Common myeloid progenitor, CD34-positive (primary cell): ENCODE measurements at regions not wholly inside any gene's neighbourhood (a gene's known extent, or its start where the extent isn't known, plus 50 kb on each side); places are given as distances from the start of the nearest gene placed in this dataset.

ENCODE experiments used
- CTCF ChIA-PET: fragments of 350-600 bp; sonication (Branson Sonifier 250); formaldehyde crosslinking; loops from one replicate; lab custom pipeline; 2021; ENCODE audit warnings: antibody characterized with exemption; lab: Charles Lee
- POLR2A ChIA-PET: fragments of 350-600 bp; sonication (Branson Sonifier 250); formaldehyde crosslinking; loops from one replicate; lab custom pipeline; 2021; ENCODE audit warnings: antibody characterized with exemption; lab: Charles Lee
- DNase-seq, 3 donors: peaks; one replicate each; pipeline versions ENCODE4 v3.0.0 to v3.0.0-alpha.2; 2013
- H3K27ac ChIP-seq, 2 experiments: 1 replicate in 1 of 2; 2 replicates in 1 of 2; pipeline ENCODE4 v1.7.0; 2013; ENCODE audit warnings: inconsistent platforms in 2 of 2, low read length in 2 of 2, mild to moderate bottlenecking in 2 of 2, low read depth in 1 of 2, moderate library complexity in 1 of 2; ENCODE audit not compliant: severe bottlenecking in 2 of 2, insufficient read depth in 1 of 2, poor library complexity in 1 of 2
- H3K27me3 ChIP-seq, 5 experiments: replicated peaks in 2 of 5; 1 replicate in 3 of 5; 2 replicates in 2 of 5; pipeline versions ENCODE4 v1.6.1 to v1.7.0; 2013; ENCODE audit warnings: low read length in 4 of 5, mild to moderate bottlenecking in 2 of 5, moderate library complexity in 2 of 5, inconsistent platforms in 1 of 5; ENCODE audit not compliant: insufficient read depth in 5 of 5, control insufficient read depth in 4 of 5
- H3K36me3 ChIP-seq, 4 experiments: 1 replicate in 2 of 4; 2 replicates in 2 of 4; pipeline versions ENCODE4 v1.6.1 to v1.7.0; 2013; ENCODE audit warnings: low read length in 3 of 4, control low read depth in 1 of 4, mild to moderate bottlenecking in 1 of 4; ENCODE audit not compliant: control insufficient read depth in 4 of 4, insufficient read depth in 4 of 4
- H3K4me1 ChIP-seq, 4 experiments: 1 replicate in 3 of 4; 2 replicates in 1 of 4; pipeline versions ENCODE4 v1.6.1 to v1.7.1; 2013; ENCODE audit warnings: low read length in 3 of 4, mild to moderate bottlenecking in 3 of 4, control low read depth in 1 of 4, inconsistent platforms in 1 of 4, moderate library complexity in 1 of 4; ENCODE audit not compliant: control insufficient read depth in 4 of 4, insufficient read depth in 4 of 4; ENCODE audit errors: control extremely low read depth in 1 of 4
- H3K4me3 ChIP-seq, 7 experiments: 1 replicate in 4 of 7; 2 replicates in 3 of 7; pipeline versions ENCODE4 v1.5.1 to v1.7.0; 2013; ENCODE audit warnings: mild to moderate bottlenecking in 7 of 7, low read length in 6 of 7, moderate library complexity in 6 of 7, inconsistent platforms in 2 of 7, low read depth in 2 of 7, control low read depth in 1 of 7; ENCODE audit not compliant: insufficient read depth in 4 of 7, control insufficient read depth in 1 of 7; ENCODE audit errors: extremely low read depth in 1 of 7
- H3K9me3 ChIP-seq, 5 experiments: 1 replicate in 4 of 5; 2 replicates in 1 of 5; pipeline versions ENCODE4 v1.6.1 to v1.7.1; 2013; ENCODE audit warnings: low read length in 4 of 5, mild to moderate bottlenecking in 2 of 5, inconsistent platforms in 1 of 5, low read depth in 1 of 5, moderate library complexity in 1 of 5; ENCODE audit not compliant: control insufficient read depth in 4 of 5, insufficient read depth in 2 of 5; ENCODE audit errors: control extremely low read depth in 1 of 5
- WGBS: methylation state at CpG from one replicate; pipeline ENCODE4 v1.1.5; 2013; ENCODE audit not compliant: insufficient coverage; 5-methylcytosine and 5-hydroxymethylcytosine counted together

DNA sequence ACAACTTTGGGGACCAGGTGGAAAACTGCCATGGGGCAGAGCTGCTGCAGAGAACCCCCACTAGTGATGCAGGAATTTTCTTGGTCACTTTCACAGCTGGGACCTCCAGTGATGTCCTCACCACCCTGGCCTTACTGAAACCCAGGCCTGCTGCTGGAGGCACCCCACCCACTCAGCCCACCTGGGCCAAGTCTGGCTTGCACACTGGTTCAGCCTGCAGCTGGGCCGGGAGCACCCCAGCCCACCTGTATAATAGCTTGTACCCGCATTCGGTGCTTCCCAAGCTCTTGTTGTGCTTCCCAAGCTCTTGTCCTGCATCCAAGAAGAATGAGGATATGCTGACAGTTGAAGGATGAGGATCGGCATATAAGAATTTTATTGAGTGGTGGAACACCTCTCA lies 86.4 kb upstream of the ZMAT1 start:
- WGBS, result 100% methylated on average over 1 of the region's 4 CpGs
- Histone ChIP-seq H3K36me3 (no peaks in the 10 kb centered on the region), H3K4me3 (no peak overlapping the region), H3K4me1 (no peaks in the 10 kb centered on the region), H3K27ac (no peak overlapping the region), H3K9me3 (peaks cover 0 to 6% (median 4%) of the 10 kb centered on the region in 5 experiments), H3K27me3 (no peaks in the 10 kb centered on the region)
- ChIA-PET POLR2A (interaction anchor here (0.5 kb wide), 1 partner anchor 46 kb away, joined by 3 read pairs; no protein-coding TSS in a partner anchor), CTCF (no interaction called here)
- DNase-seq, result no peak

DNA sequence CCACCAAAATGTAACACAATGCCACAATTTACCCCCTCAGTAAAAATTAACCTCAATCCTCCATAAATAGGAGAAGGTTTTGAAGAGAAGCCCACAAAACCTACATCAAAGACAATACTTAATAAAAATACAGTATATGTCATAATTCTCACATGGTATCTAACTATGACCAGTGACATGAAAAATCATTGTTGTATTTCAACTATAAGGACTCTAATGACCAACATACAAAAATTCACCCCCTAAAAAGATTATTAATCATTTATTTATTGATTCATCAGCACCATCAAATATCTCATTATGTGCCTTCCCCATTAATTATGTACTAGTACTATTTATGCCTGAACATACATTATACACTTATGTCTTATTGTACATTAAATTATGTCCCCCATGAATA lies 77.1 kb upstream of the ZMAT1 start:
- CTCF ChIA-PET, result no interaction called here
- H3K4me3 ChIP-seq, result no peak overlapping the region

DNA sequence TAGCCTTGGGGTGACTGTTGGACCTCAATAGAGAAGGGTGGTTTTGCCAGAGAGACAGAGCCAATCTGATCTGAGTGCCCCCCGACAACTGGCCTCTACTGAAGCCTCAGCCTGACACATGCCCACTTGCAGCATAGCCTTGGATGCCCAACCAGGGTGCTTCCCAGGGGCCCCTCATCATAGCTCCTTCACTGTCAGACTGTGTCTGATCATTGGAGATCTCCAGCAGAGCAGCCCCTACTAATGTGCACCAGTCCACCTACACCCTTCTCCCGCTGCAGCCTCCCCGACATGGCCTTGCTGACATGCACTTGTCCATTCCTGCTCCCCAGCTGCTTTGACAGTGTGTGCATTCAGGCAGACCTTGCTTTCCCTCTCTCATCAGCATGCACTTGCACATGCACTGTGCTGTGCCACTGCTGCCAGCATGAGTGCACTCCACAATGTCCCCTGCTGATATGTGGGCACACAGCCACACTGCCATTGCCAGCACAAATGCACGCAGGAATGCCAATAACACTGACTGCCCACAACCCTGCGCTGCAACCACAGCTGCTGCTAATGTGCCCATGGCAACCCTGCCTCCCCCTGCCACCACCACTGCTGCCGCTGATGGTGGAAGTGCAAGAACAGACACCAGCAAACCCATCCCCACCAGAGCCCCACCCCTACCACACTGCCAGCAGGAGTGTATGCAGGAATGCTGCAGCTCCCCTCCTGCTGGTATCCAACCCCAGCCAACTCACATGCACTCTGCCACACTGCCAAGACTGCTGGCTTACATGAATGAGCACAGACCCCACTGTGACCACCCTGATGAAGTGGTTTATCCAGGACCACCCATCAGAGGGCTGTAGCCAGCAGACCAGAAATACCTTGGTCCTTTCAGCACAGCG lies 68.1 kb upstream of the ZMAT1 start:
- peaks cover 0 to 5% (median 0%) of the 10 kb centered on the region in 5 experiments for H3K9me3 ChIP-seq
- H3K27ac ChIP-seq, result no peak overlapping the region
- no peaks in the 10 kb centered on the region for H3K27me3 ChIP-seq
- 87% methylated on average over 6 of the region's 7 CpGs for WGBS
- no peak overlapping the region for H3K4me3 ChIP-seq
- no peak for DNase-seq
- H3K36me3 ChIP-seq, result no peaks in the 10 kb centered on the region
- H3K4me1 ChIP-seq, result no peaks in the 10 kb centered on the region
- POLR2A ChIA-PET, result no interaction called here
- CTCF ChIA-PET, result no interaction called here

More for the DNA sequence above, 77.1 kb upstream of the ZMAT1 start:
- Histone ChIP-seq H3K36me3 (no peaks in the 10 kb centered on the region), H3K27me3 (no peaks in the 10 kb centered on the region), H3K27ac (no peak overlapping the region), H3K9me3 (peaks cover 0 to 4% (median 0%) of the 10 kb centered on the region in 5 experiments), H3K4me1 (no peaks in the 10 kb centered on the region)
- DNase-seq, result no peak
- POLR2A ChIA-PET, result no interaction called here

DNA sequence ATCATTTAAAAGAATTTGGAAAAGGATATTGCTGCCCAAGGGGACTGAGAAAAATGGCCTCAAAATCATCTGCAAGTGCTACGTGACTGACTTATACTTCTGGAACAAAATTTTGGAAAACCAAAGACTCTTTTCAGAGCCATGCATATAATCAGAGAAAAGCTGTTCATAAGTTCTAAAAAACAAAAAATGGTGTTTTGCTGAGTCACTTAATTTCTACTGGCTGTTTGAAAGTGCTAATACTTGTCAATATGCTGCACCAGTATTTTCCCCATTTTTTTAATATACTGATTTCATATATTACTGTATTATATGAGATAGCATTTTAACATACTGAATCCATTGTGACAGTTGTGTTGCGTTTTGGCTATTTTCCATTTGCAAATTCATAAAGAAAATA lies 61.5 kb upstream of the ZMAT1 start:
- DNase-seq, result no peak
- no peaks in the 10 kb centered on the region for H3K9me3 ChIP-seq
- POLR2A ChIA-PET, result no interaction called here
- CTCF ChIA-PET, result no interaction called here
- no peaks in the 10 kb centered on the region for H3K27me3 ChIP-seq
- WGBS, result 80% methylated on average over 1 of the region's 2 CpGs
- H3K4me3 ChIP-seq, result no peak overlapping the region
- H3K36me3 ChIP-seq, result no peaks in the 10 kb centered on the region
- H3K27ac ChIP-seq, result no peak overlapping the region
- no peaks in the 10 kb centered on the region for H3K4me1 ChIP-seq

DNA sequence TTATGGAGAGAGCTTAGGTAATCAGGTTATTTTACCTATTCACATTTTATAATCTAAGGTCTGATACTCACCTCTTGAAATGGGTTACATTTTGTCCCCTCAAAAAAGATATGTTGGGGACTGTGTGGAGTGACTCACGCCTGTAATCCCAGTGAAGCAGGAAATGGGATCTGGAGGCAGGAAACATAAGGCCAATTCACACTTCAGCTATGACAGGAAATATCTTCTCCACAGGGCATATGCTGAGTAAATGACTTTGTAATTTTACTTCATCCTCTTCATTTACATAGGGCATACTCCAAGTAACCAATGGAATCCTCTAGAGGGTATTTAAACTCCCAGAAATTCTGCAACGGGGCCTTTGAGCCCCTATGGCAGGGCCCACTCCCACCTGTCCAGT lies 54.8 kb upstream of the ZMAT1 start:
- CTCF ChIA-PET, result no interaction called here

More for the DNA sequence above, 54.8 kb upstream of the ZMAT1 start:
- POLR2A ChIA-PET, result no interaction called here
- H3K4me3 ChIP-seq, result no peak overlapping the region
- no peaks in the 10 kb centered on the region for H3K36me3 ChIP-seq
- DNase-seq, result no peak
- no peaks in the 10 kb centered on the region for H3K9me3 ChIP-seq
- no peak overlapping the region for H3K27ac ChIP-seq
- no peaks in the 10 kb centered on the region for H3K27me3 ChIP-seq
- WGBS, result 27% methylated on average over 1 of the region's 2 CpGs
- no peaks in the 10 kb centered on the region for H3K4me1 ChIP-seq
